ENCODE measurements at regions not wholly inside any gene's neighbourhood (a gene's known extent, or its start where the extent isn't known, plus 50 kb on each side); places are given as distances from the start of the nearest gene placed in this dataset.
A peak's percentile ranks its signal among the peaks of the same experiment; 100 is the strongest.
"Not testable (repeated sequence)": the region's sequence is repeated elsewhere in the genome, so short reads cannot be mapped to it uniquely, and the experiment has no call there.

- DNase-seq: no peak
These were observed 59.3 kb downstream of the BTBD3 start for GRCh38 chr20:11976966-11977365.

GRCh38 chr20:11978496-11978895, 60.8 kb downstream of the BTBD3 start:
- DNase-seq: no peak

- no peak for DNase-seq
These were observed 61.8 kb downstream of the BTBD3 start for GRCh38 chr20:11979306-11979990.

- DNase-seq: no peak
These were observed 62.6 kb downstream of the BTBD3 start for GRCh38 chr20:11980263-11980662.

GRCh38 chr20:11981366-11981947, 63.8 kb downstream of the BTBD3 start:
- no peak for DNase-seq

GRCh38 chr20:11982289-11982954, 64.7 kb downstream of the BTBD3 start:
- no peak for DNase-seq

GRCh38 chr20:11982955-11983470, 65.3 kb downstream of the BTBD3 start:
- no peak for DNase-seq

- no peak for DNase-seq
These were observed 69.3 kb downstream of the BTBD3 start for GRCh38 chr20:11986954-11987353.

GRCh38 chr20:11987526-11987925, 69.8 kb downstream of the BTBD3 start:
- DNase-seq: no peak

- no peak for DNase-seq
These were observed 71.5 kb downstream of the BTBD3 start for GRCh38 chr20:11989018-11989771.

GRCh38 chr20:11992426-11992825, 74.7 kb downstream of the BTBD3 start:
- DNase-seq: no peak

- no peak for DNase-seq
These were observed 76.3 kb downstream of the BTBD3 start for GRCh38 chr20:11993886-11994461.

GRCh38 chr20:11995805-11996567, 78.3 kb downstream of the BTBD3 start:
- peak; percentile 31 for DNase-seq

GRCh38 chr20:12004776-12005175, 87.1 kb downstream of the BTBD3 start:
- not testable (repeated sequence) for DNase-seq

GRCh38 chr20:12012241-12013222, 94.8 kb downstream of the BTBD3 start:
- DNase-seq: no peak

- no peak for DNase-seq
These were observed 96.6 kb downstream of the BTBD3 start for GRCh38 chr20:12014276-12014675.

GRCh38 chr20:12014736-12015135, 97.0 kb downstream of the BTBD3 start:
- no peak for DNase-seq

- DNase-seq: no peak
These were observed 98.6 kb downstream of the BTBD3 start for GRCh38 chr20:12016291-12016690.

GRCh38 chr20:12019715-12020114, 102.0 kb downstream of the BTBD3 start:
- DNase-seq: no peak

GRCh38 chr20:12020846-12021245, 103.2 kb downstream of the BTBD3 start:
- DNase-seq: no peak

Measured in occipital lobe (tissue), 1 donor.